ENCODE measurements at regions not wholly inside any gene's neighbourhood (a gene's known extent, or its start where the extent isn't known, plus 50 kb on each side); places are given as distances from the start of the nearest gene placed in this dataset.

- DNase-seq (ENCODE audit: low spot score) (no peak), ATAC-seq (ENCODE audit: low read depth) (no peak)
- Histone ChIP-seq H3K4me1 (ENCODE audit: insufficient read depth, poor library complexity, severe bottlenecking) (no peaks in the 10 kb centered on the region), H3K4me3 (ENCODE audit: severe bottlenecking) (no peak overlapping the region), H3K9me3 (ENCODE audit: severe bottlenecking) (no peaks in the 10 kb centered on the region), H3K27me3 (ENCODE audit: insufficient read depth, poor library complexity, severe bottlenecking) (no peaks in the 10 kb centered on the region), H3K27ac (ENCODE audit: poor library complexity, severe bottlenecking) (no peak overlapping the region), H3K36me3 (ENCODE audit: low read depth) (no peaks in the 10 kb centered on the region)
- no peak for TF ChIP-seq CTCF (IDR thresholded peaks at IDR 0.05; ENCODE audit: poor library complexity, severe bottlenecking)
Measured at GRCh38 chr7:11294965-11295364, 321.3 kb downstream of the PHF14 start.

- Histone ChIP-seq H3K36me3 (ENCODE audit: low read depth) (no peaks in the 10 kb centered on the region), H3K27me3 (ENCODE audit: insufficient read depth, poor library complexity, severe bottlenecking) (no peaks in the 10 kb centered on the region), H3K27ac (ENCODE audit: poor library complexity, severe bottlenecking) (no peak overlapping the region), H3K4me3 (ENCODE audit: severe bottlenecking) (no peak overlapping the region), H3K9me3 (ENCODE audit: severe bottlenecking) (no peaks in the 10 kb centered on the region), H3K4me1 (ENCODE audit: insufficient read depth, poor library complexity, severe bottlenecking) (no peaks in the 10 kb centered on the region)
- no peak for DNase-seq (ENCODE audit: low spot score)
- no peak for ATAC-seq (ENCODE audit: low read depth)
- TF ChIP-seq CTCF (IDR thresholded peaks at IDR 0.05; ENCODE audit: poor library complexity, severe bottlenecking): no peak
Measured at GRCh38 chr7:11297126-11297625, 323.5 kb downstream of the PHF14 start.

GRCh38 chr7:11297764-11298163 lies 324.1 kb downstream of the PHF14 start:
- Histone ChIP-seq H3K4me1 (ENCODE audit: insufficient read depth, poor library complexity, severe bottlenecking) (no peaks in the 10 kb centered on the region), H3K4me3 (ENCODE audit: severe bottlenecking) (no peak overlapping the region), H3K9me3 (ENCODE audit: severe bottlenecking) (no peaks in the 10 kb centered on the region), H3K27ac (ENCODE audit: poor library complexity, severe bottlenecking) (no peak overlapping the region), H3K27me3 (ENCODE audit: insufficient read depth, poor library complexity, severe bottlenecking) (no peaks in the 10 kb centered on the region), H3K36me3 (ENCODE audit: low read depth) (no peaks in the 10 kb centered on the region)
- TF ChIP-seq CTCF (IDR thresholded peaks at IDR 0.05; ENCODE audit: poor library complexity, severe bottlenecking): no peak
- no peak for ATAC-seq (ENCODE audit: low read depth)
- DNase-seq (ENCODE audit: low spot score): no peak

- no peaks in the 10 kb centered on the region for H3K9me3 ChIP-seq (ENCODE audit: severe bottlenecking)
- no peak overlapping the region for H3K27ac ChIP-seq (ENCODE audit: poor library complexity, severe bottlenecking)
- TF ChIP-seq CTCF (IDR thresholded peaks at IDR 0.05; ENCODE audit: poor library complexity, severe bottlenecking): no peak
- no peaks in the 10 kb centered on the region for H3K36me3 ChIP-seq (ENCODE audit: low read depth)
- no peak for DNase-seq (ENCODE audit: low spot score)
- no peak for ATAC-seq (ENCODE audit: low read depth)
- no peak overlapping the region for H3K4me3 ChIP-seq (ENCODE audit: severe bottlenecking)
- H3K27me3 ChIP-seq (ENCODE audit: insufficient read depth, poor library complexity, severe bottlenecking): no peaks in the 10 kb centered on the region
- no peaks in the 10 kb centered on the region for H3K4me1 ChIP-seq (ENCODE audit: insufficient read depth, poor library complexity, severe bottlenecking)
Measured at GRCh38 chr7:11298220-11298619, 324.5 kb downstream of the PHF14 start.

- DNase-seq (ENCODE audit: low spot score) (no peak), ATAC-seq (ENCODE audit: low read depth) (no peak)
- no peak overlapping the region for H3K27ac ChIP-seq (ENCODE audit: poor library complexity, severe bottlenecking)
- H3K4me3 ChIP-seq (ENCODE audit: severe bottlenecking): no peak overlapping the region
- no peaks in the 10 kb centered on the region for H3K9me3 ChIP-seq (ENCODE audit: severe bottlenecking)
- H3K27me3 ChIP-seq (ENCODE audit: insufficient read depth, poor library complexity, severe bottlenecking): no peaks in the 10 kb centered on the region
- no peaks in the 10 kb centered on the region for H3K4me1 ChIP-seq (ENCODE audit: insufficient read depth, poor library complexity, severe bottlenecking)
- no peaks in the 10 kb centered on the region for H3K36me3 ChIP-seq (ENCODE audit: low read depth)
- no peak for TF ChIP-seq CTCF (IDR thresholded peaks at IDR 0.05; ENCODE audit: poor library complexity, severe bottlenecking)
Measured at GRCh38 chr7:11300241-11300640, 326.6 kb downstream of the PHF14 start.
